ENCODE measurements at regions not wholly inside any gene's neighbourhood (a gene's known extent, or its start where the extent isn't known, plus 50 kb on each side); places are given as distances from the start of the nearest gene placed in this dataset.

DNA sequence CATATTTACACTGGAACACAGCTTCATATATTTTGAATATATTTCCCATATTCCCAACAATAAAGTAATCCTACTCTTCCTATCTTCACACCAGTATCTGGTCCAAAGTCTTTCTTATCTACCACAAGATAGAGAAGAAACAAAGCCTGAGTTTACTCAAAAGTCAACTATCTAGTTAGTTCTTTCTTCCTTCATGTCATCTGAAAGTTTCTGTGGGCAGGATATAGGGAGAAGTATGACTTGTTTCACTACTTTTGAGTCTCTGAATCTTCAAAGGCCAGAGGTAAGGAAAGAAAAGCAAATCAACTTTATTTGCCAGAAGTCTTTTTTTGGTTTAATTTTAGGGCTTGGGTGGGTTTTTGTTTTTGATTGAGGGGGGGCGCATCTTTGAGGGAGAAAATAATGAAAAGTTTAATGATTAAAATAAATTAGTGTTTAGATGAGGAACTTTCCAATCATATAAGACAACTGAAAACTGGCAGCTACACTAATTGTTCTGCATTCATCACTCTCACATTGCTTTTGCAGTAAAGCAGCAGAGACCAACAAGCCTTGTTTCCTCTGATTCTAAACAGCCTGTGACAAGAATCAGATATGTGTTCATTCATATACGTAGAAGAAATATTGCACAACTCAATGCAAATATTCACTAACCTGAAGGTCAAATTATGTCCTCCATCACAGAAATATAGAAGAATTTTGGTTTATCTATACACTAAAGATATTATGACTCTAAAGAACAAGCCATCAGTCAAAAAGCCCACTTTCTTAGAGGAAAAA is 421.4 kb downstream of the SHQ1 start:
- Histone ChIP-seq H3K27ac (no peak overlapping the region), H3K36me3 (no peaks in the 10 kb centered on the region), H3K9me3 (no peaks in the 10 kb centered on the region), H3K27me3 (no peaks in the 10 kb centered on the region), H3K4me1 (peaks cover 0 to 18% (median 7%) of the 10 kb centered on the region in 4 donors), H3K4me3 (no peak overlapping the region)
- ATAC-seq (no peak), DNase-seq (no peak)
- TF ChIP-seq, protein P1, sequence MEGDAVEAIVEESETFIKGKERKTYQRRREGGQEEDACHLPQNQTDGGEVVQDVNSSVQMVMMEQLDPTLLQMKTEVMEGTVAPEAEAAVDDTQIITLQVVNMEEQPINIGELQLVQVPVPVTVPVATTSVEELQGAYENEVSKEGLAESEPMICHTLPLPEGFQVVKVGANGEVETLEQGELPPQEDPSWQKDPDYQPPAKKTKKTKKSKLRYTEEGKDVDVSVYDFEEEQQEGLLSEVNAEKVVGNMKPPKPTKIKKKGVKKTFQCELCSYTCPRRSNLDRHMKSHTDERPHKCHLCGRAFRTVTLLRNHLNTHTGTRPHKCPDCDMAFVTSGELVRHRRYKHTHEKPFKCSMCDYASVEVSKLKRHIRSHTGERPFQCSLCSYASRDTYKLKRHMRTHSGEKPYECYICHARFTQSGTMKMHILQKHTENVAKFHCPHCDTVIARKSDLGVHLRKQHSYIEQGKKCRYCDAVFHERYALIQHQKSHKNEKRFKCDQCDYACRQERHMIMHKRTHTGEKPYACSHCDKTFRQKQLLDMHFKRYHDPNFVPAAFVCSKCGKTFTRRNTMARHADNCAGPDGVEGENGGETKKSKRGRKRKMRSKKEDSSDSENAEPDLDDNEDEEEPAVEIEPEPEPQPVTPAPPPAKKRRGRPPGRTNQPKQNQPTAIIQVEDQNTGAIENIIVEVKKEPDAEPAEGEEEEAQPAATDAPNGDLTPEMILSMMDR (IDR thresholded peaks at IDR 0.05): no peak
- no peak for TF ChIP-seq POLR2A (IDR thresholded peaks at IDR 0.05)
- intact Hi-C loops (cut with DNase I): no loop called here
- 59% methylated on average over 2 of the region's 2 CpGs for whole genome bisulfite sequencing (ENCODE audit: insufficient coverage, low coverage, low lambda C conversion rate, missing lambda C conversion rate)

DNA sequence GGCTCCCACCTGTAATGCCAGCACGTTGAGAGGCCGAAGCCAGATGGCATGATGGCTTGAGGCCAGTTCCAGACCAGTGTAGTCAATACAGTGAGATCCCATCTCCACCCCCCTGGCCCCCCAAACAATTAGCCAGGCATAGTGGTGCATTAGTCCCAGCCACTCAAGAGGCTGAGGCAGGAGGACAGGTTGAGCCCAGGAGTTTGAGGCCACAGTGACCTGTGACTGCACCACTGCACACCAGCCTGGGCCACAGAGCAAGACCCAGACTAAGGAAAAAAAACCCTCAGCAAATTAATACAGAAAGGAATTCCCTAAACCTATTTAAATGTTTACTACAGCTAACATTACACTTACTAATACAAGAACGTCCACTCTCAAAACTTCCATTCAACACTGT is 424.6 kb downstream of the SHQ1 start:
- WGBS (ENCODE audit: insufficient coverage, low coverage, low lambda C conversion rate, missing lambda C conversion rate): 82% methylated on average over 1 of the region's 3 CpGs
- H3K4me1 ChIP-seq: peaks cover 0 to 16% (median 7%) of the 10 kb centered on the region in 4 donors
- no peak for DNase-seq
- no peaks in the 10 kb centered on the region for H3K27me3 ChIP-seq
- no peaks in the 10 kb centered on the region for H3K36me3 ChIP-seq
- TF ChIP-seq POLR2A (IDR thresholded peaks at IDR 0.05): no peak
- TF ChIP-seq, protein P1 (IDR thresholded peaks at IDR 0.05): no peak
- H3K9me3 ChIP-seq: no peaks in the 10 kb centered on the region
- ATAC-seq: no peak
- H3K27ac ChIP-seq: no peak overlapping the region
- intact Hi-C loops (cut with DNase I): no loop called here
- H3K4me3 ChIP-seq: no peak overlapping the region

DNA sequence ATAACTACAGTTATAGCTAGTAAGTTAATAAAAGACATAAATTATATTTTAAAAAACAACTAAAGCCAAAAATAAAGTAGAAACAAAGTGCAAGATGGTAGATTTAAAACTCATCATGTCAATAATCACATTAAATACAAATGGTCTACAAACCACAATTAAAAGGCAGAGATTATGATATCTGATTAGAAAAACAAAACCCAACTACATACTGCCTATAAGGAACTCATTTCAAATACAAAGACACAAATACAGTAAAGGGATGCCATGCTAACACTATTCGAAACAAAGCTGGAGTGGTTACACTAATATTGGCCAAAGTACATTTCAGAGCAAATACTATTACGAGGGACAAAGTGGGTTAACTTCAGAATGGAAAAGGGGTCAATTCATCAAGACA is 426.5 kb downstream of the SHQ1 start:
- Histone ChIP-seq H3K27me3 (no peaks in the 10 kb centered on the region), H3K4me3 (no peak overlapping the region), H3K36me3 (no peaks in the 10 kb centered on the region), H3K27ac (no peak overlapping the region), H3K4me1 (peaks cover 0 to 6% (median 2%) of the 10 kb centered on the region in 4 donors), H3K9me3 (no peaks in the 10 kb centered on the region)
- intact Hi-C loops (cut with DNase I): no loop called here
- TF ChIP-seq, protein P1 (IDR thresholded peaks at IDR 0.05): no peak
- TF ChIP-seq POLR2A (IDR thresholded peaks at IDR 0.05): no peak
- DNase-seq (no peak), ATAC-seq (no peak)
- WGBS (ENCODE audit: insufficient coverage, low coverage, low lambda C conversion rate, missing lambda C conversion rate): 30% methylated on average over 2 of the region's 2 CpGs

DNA sequence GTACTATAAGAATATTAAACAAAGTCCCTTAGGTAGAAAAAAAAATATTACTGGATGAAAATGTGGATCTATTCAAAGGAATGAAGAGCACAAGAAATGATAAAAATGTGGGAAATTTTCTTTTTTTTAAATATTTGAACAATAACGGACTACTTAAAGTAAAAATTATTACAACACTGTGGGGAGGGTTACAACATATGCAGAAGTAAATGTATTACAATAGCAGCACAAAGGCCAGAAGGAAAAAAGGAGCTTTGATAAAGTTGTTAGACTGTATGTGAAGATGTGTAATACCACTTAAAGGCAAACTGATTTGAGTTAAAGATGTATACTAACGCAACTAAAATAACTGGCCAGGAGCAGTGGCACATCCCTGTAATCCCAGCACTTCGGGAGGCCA is 427.1 kb downstream of the SHQ1 start:
- no peaks in the 10 kb centered on the region for H3K9me3 ChIP-seq
- no peak overlapping the region for H3K4me3 ChIP-seq
- H3K4me1 ChIP-seq: no peaks in the 10 kb centered on the region
- TF ChIP-seq POLR2A (IDR thresholded peaks at IDR 0.05): no peak
- TF ChIP-seq, protein P1 (IDR thresholded peaks at IDR 0.05): no peak
- intact Hi-C loops (cut with DNase I): no loop called here
- 73% methylated on average over 3 of the region's 3 CpGs for WGBS (ENCODE audit: insufficient coverage, low coverage, low lambda C conversion rate, missing lambda C conversion rate)
- ATAC-seq (no peak), DNase-seq (no peak)
- H3K36me3 ChIP-seq: no peaks in the 10 kb centered on the region
- no peaks in the 10 kb centered on the region for H3K27me3 ChIP-seq
- H3K27ac ChIP-seq: no peak overlapping the region

All from right lobe of liver (tissue), 6 donors.